HG03108 (cell line): ENCODE measurements at regions not wholly inside any gene's neighbourhood (a gene's known extent, or its start where the extent isn't known, plus 50 kb on each side); places are given as distances from the start of the nearest gene placed in this dataset.
"Not testable (repeated sequence)": the region's sequence is repeated elsewhere in the genome, so short reads cannot be mapped to it uniquely, and the experiment has no call there.

Experiments
- ATAC-seq: cut with Tn5 transposase; IDR thresholded peaks from one replicate; pipeline ENCODE4 v1.9.1; 2021; ENCODE audit warnings: moderate library complexity; ENCODE audit not compliant: unreplicated experiment

GRCh38 chr12:46578190-46578982 is 205.8 kb upstream of the SLC38A2 start:
- no peak for ATAC-seq

DNA sequence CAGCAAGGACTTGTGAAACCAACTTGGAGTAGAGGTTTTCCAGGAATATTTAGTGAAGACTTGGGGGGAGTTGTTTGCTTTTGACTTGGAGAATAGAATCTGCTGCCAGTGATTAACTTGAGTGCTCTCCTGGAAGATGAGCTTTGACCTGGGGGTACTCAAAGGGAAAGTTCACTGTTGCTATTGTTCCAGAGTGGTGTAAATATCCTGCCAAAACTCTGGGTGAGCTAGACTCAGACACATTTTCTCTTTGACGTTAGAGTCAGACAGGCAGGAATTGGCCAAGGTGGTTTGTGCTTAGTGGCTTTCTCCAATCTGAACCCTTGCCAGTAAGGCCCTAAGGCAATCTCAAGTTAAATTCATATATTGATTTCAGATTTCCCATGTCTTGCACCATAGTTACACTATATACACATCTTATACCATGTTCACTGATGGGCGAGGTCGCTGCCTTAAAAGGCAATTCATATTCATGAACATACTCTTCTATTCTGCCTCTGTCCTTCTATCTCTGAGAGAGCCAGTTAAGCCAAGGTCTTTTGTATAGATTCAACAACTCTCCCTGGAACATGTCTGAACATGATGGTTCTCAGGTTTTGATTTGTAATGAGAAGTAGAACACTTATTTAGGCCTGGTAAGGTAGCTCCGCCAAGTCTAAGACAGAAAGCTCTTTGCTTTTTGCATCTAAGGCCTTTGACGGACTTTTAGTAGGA is 204.6 kb upstream of the SLC38A2 start:
- ATAC-seq, result no peak

GRCh38 chr12:46574847-46575246 is 202.3 kb upstream of the SLC38A2 start:
- no peak for ATAC-seq

GRCh38 chr12:46573347-46573658 is 200.7 kb upstream of the SLC38A2 start:
- ATAC-seq, result no peak

GRCh38 chr12:46572644-46573346 is 200.2 kb upstream of the SLC38A2 start:
- ATAC-seq, result no peak

DNA sequence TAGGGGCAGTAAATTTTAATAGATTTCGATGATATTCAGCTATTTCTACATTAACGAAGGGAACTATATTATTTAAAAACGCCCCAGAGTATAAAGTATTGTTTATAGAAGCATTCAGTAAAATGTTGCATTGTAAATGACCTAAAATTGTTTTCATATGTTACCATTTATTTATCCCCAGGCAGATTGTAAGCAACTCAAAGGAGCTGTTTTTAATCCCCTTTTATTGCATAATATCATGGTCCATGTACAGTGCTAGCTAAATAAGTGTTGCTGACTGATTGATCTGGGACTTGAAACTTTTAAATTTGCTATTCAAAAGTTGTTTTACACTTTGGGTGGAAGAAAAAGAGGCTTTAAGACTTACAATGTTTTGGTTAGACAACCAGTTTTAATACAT is 199.0 kb upstream of the SLC38A2 start:
- ATAC-seq, result no peak

DNA sequence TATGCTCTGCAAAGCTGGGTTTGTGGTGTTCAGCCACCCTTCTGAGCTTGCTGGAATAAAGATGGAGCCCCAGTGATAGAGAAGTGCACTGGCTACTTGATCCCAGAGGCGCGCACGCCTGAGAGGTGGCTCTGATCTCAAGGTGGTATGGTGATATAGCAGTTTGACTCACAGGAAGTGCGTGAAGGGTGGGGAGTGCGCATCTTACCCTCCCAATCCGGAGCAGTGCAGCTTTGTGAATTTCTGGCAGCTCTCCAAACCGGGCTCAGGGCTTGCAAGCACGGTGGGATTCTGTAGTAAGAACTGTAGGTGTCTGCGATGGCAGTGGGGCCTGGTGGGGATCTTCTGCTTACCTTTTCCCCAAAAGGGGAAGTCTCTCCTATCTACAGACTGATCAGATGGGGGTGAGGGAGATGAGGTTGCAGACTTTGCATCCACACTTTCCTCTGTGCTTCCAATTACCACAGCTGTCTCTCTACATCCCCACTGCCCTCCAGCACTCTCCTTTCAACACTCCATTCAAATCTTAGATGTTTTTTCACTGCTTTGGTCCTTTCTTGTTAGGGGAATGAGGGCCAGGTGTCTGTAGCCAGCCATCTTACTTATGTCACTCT is 197.4 kb upstream of the SLC38A2 start:
- no peak for ATAC-seq

GRCh38 chr12:46567667-46568066 is 195.1 kb upstream of the SLC38A2 start:
- ATAC-seq, result no peak

- ATAC-seq, result no peak
These were observed 190.2 kb upstream of the SLC38A2 start for GRCh38 chr12:46562625-46563225.

- ATAC-seq, result not testable (repeated sequence)
These were observed 189.4 kb upstream of the SLC38A2 start for GRCh38 chr12:46561769-46562624.

DNA sequence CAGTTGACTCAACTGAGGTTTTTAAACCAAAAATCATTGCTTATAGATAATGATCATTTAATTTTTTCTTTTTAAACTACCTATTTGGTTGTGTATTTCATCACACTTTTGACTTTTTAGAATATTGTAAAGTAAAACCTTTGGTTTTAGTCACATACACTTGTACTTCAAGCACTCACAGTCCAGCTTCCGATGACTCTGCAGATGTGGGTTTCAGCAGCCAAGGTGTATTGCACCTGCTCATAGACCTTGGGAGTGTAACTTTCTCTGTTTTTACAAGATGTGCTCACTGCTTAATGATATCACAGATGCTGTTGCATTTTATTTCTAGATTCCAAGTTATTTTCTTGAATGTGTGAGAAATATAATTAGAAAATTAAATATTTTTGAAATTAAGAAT is 188.3 kb upstream of the SLC38A2 start:
- no peak for ATAC-seq

DNA sequence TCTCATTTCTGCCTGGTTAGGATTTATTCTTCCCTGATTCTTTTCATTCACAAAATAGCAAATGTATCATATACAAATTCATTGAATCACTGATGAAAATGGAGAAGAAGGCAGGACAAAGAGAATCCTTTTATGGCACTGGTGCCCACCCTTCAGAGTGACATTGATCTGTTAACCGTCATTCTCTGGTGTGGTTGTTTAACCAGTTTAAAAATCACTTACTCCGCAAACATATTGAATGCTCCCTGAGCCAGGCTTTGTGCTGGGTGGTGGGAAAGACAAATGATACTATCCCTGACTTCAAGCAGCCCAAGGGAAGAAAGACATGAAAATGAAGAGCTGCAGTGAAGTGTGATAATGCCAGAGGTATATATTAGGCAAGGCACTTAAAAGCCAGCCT is 187.5 kb upstream of the SLC38A2 start:
- ATAC-seq, result no peak

GRCh38 chr12:46559311-46559710 is 186.7 kb upstream of the SLC38A2 start:
- ATAC-seq, result no peak

DNA sequence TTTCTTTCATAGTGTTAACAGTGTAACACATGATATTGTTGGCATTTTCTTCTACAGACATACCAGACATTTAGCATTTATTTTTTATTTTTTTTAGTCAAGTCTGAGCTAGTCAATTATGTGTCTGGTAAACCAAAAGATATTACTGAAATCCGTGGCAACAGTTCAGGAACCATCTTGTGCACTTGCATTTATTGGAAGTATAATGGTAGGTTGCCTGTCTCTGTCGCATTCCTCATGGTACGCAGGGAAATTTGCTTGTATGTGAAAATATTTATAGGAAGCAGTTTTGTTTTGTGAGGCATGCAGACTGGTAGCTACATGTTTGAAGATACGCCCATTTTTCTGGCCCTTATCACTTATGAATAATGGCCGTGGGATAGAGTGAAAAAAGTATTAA is 186.1 kb upstream of the SLC38A2 start:
- ATAC-seq, result no peak

- ATAC-seq, result no peak
These were observed 185.2 kb upstream of the SLC38A2 start for GRCh38 chr12:46557539-46558373.

DNA sequence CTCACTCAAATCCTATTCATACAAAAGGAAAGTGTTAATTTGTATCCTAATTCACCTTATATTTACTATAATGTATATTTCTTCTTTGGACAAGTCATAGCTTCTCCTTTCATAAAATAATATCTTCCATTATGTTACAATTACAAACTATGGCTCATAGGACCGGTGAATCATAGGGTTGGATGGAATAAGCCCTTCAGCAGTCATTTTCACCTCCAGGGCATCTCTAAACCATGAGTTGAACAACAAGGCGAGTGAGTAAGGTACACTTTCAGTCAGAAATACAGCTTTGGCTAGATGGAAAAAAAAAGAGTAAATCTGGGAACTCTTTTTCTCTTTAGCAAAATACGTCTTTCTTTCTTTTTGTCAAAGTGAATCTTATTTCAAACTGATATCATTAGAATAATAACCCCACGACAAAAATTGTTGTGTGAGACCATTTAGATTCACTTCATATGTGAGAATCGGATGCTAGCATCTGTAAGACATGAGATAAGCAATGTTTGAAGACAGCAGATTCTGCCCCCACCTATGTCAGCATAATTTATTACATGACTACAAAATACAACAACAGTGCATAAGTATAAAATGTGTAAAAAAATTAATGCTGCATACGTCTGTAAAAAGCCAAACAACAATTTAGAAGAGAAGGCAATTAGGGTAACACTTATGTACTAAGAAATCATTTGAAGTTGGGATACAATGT is 184.4 kb upstream of the SLC38A2 start:
- no peak for ATAC-seq

DNA sequence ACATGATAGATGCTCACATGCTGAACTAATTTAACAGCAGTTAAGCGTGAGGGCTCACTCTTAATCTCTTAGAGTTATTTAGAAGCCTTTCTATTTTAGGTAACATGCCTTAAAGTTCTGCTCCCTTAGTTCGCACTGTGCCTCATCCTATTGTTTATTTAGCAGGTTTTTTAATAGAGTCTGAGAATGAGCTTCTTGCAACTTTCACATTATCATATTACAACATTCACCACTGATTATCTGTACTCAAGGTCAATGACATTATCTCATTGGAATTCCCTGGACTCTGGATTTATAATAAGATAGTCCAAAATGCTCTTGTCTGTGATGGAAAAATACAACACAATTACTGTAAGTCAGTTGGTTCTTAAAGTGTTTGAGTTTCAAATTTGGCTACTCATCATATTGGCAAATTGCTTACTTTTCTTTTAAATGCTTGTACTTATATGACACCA is 183.6 kb upstream of the SLC38A2 start:
- ATAC-seq, result no peak

- ATAC-seq, result no peak
These were observed 182.9 kb upstream of the SLC38A2 start for GRCh38 chr12:46555406-46555852.

- ATAC-seq, result no peak
These were observed 181.9 kb upstream of the SLC38A2 start for GRCh38 chr12:46554460-46554859.
